HTR-8/SVneo (cell line): ENCODE measurements at regions not wholly inside any gene's neighbourhood (a gene's known extent, or its start where the extent isn't known, plus 50 kb on each side); places are given as distances from the start of the nearest gene placed in this dataset.
"Not testable (repeated sequence)": the region's sequence is repeated elsewhere in the genome, so short reads cannot be mapped to it uniquely, and the experiment has no call there.

Source experiments
- DNase-seq: peaks from one replicate; pipeline ENCODE4 v3.0.0; 2011; ENCODE audit warnings: low spot score, mixed read lengths; ENCODE audit not compliant: insufficient read length
- FAIRE-seq: peaks from 2 replicates; lab custom pipeline; 2011; peaks lifted over from hg19 to GRCh38; lab: Jason Lieb, UNC

DNA sequence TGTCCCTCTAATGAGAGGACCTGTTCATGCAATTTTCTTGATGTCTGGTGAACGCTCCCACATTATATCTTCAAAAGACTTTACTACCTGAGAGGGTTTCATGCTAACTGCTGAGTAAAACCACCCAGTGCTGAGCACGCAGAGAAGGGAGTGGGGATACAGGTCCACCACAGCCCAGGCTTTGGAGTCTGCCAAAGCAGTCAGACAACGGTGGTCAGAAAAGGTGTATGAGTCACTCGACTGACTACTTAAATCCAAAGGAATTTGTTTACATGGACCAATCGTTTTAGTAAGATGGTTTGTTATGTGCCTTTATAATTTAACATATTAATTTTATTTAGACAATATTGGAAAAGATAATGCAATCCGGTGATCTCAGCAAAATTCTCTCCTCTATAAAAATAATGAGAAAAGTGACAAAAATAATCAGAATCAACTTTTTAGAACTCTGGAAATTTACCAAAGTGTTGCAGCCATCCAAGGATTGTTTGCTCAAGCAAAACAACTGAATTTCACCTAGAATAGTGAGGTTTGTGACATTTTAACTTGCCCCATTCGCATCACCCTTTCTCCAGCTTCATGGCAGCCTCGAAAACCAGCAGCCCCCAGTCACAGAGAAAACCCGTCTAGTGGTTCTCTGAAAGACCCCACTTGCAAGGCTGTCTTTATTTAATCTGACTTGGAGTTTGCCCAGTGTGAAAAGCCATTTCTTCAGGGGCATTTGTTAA, 52.1 kb upstream of the PLGLB2 start:
- DNase-seq, FAIRE-seq: not testable (repeated sequence)
